ENCODE measurements at regions not wholly inside any gene's neighbourhood (a gene's known extent, or its start where the extent isn't known, plus 50 kb on each side); places are given as distances from the start of the nearest gene placed in this dataset.

DNA sequence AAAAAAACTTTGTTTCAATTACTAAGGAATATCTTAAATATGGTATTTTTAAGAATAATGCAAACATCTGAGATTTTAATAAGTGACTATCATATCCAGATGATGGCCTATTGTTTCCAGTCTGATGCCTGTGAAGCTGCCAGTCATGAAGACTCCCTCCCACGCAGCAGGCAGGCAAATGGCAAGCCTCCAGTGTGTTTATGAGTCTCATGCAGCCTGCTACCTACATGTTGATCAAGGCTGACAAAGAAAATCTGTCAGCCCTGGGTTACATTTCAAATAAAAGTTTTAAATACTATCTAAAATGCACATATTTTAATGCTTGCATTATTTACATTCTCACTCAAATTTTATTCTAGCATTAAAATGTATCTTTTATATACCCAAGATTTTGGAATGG, 137.6 kb upstream of the RNPC3 start:
- TF ChIP-seq, protein P1, sequence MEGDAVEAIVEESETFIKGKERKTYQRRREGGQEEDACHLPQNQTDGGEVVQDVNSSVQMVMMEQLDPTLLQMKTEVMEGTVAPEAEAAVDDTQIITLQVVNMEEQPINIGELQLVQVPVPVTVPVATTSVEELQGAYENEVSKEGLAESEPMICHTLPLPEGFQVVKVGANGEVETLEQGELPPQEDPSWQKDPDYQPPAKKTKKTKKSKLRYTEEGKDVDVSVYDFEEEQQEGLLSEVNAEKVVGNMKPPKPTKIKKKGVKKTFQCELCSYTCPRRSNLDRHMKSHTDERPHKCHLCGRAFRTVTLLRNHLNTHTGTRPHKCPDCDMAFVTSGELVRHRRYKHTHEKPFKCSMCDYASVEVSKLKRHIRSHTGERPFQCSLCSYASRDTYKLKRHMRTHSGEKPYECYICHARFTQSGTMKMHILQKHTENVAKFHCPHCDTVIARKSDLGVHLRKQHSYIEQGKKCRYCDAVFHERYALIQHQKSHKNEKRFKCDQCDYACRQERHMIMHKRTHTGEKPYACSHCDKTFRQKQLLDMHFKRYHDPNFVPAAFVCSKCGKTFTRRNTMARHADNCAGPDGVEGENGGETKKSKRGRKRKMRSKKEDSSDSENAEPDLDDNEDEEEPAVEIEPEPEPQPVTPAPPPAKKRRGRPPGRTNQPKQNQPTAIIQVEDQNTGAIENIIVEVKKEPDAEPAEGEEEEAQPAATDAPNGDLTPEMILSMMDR (IDR thresholded peaks at IDR 0.05): no peak
- no peak for TF ChIP-seq EZH2 (IDR thresholded peaks at IDR 0.05)
- no peak for TF ChIP-seq EZH2phosphoT487 (IDR thresholded peaks at IDR 0.05)

All from neural progenitor cell (in vitro differentiated cells).